ENCODE measurements at regions not wholly inside any gene's neighbourhood (a gene's known extent, or its start where the extent isn't known, plus 50 kb on each side); places are given as distances from the start of the nearest gene placed in this dataset.

DNA sequence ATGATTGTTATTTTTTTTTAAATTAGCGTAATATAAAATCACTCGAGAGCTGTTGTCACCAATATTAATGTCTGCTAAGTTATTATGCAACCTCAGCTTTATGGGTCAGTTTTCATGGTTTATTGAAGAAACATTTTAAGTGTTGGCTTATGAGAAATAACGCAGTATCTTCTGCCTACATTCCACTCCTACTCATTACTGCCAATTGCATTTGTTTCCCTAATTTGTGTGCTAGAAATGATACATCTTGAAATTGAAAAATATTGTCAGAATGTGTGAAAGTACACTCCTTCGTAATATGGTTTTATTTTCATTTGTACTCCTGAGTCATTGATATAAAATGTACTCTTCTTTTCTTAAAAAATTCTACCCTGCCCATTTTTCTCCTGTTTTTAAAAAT lies 333.3 kb upstream of the HSF2 start:
- Histone ChIP-seq H3K27me3 (no peaks in the 10 kb centered on the region), H3K36me3 (no peaks in the 10 kb centered on the region), H3K9me3 (no peaks in the 10 kb centered on the region), H3K4me3 (no peak overlapping the region), H3K4me1 (no peaks in the 10 kb centered on the region), H3K27ac (no peak overlapping the region)
- no peak for DNase-seq (ENCODE audit: low spot score)
- TF ChIP-seq, protein P1, sequence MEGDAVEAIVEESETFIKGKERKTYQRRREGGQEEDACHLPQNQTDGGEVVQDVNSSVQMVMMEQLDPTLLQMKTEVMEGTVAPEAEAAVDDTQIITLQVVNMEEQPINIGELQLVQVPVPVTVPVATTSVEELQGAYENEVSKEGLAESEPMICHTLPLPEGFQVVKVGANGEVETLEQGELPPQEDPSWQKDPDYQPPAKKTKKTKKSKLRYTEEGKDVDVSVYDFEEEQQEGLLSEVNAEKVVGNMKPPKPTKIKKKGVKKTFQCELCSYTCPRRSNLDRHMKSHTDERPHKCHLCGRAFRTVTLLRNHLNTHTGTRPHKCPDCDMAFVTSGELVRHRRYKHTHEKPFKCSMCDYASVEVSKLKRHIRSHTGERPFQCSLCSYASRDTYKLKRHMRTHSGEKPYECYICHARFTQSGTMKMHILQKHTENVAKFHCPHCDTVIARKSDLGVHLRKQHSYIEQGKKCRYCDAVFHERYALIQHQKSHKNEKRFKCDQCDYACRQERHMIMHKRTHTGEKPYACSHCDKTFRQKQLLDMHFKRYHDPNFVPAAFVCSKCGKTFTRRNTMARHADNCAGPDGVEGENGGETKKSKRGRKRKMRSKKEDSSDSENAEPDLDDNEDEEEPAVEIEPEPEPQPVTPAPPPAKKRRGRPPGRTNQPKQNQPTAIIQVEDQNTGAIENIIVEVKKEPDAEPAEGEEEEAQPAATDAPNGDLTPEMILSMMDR (IDR thresholded peaks at IDR 0.05): no peak

DNA sequence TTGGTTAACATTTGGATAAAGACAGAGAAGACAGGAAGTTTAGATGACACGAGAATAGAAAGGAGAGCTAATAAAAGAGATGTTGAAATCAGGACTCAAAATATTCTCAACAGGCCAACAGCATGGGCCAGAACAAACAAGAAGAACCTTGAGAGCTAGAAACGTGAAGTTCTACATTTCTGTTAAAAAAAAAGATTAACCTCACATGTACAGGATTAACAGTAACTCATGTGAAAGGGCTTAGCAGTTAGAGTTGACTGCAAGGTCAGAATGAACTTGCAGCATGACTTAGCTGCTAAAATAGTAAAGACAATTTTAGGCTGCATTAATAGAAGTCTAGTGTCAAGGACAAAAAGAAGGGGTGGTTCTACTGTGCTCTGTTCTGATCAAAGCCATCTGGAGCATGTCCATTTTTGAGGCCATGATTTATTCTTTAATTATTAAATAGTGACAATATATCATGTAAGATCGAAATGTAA lies 331.1 kb upstream of the HSF2 start:
- no peak overlapping the region for H3K4me3 ChIP-seq
- no peaks in the 10 kb centered on the region for H3K4me1 ChIP-seq
- H3K27me3 ChIP-seq: no peaks in the 10 kb centered on the region
- peak overlapping the region; percentile 55 to 77 for H3K27ac ChIP-seq
- H3K36me3 ChIP-seq: no peaks in the 10 kb centered on the region
- DNase-seq (ENCODE audit: low spot score): no peak
- TF ChIP-seq, protein P1 (IDR thresholded peaks at IDR 0.05): no peak
- no peaks in the 10 kb centered on the region for H3K9me3 ChIP-seq

DNA sequence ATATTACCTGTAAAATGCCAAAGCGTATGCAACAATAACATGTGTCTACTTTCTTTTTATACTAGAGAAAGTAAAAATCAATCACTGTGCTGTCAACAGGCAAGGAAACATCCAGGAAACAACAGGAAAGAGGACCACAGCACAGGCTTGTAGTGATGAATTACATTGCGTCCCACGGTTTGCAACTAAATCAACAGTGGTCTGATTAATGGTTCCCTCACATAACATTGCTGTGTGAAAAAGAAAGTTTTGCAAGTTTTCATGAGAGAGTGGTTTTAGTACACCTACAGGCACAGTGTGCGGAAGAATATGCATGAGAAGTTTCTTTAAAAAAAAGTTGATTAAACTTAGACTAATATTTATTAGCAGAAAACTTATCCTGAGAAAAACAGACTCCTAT lies 329.5 kb upstream of the HSF2 start:
- Histone ChIP-seq H3K27ac (peak overlapping the region in 1 of 2 donors; percentile 77), H3K4me1 (no peaks in the 10 kb centered on the region), H3K36me3 (no peaks in the 10 kb centered on the region), H3K4me3 (no peak overlapping the region), H3K27me3 (no peaks in the 10 kb centered on the region), H3K9me3 (no peaks in the 10 kb centered on the region)
- no peak for DNase-seq (ENCODE audit: low spot score)
- TF ChIP-seq, protein P1 (IDR thresholded peaks at IDR 0.05): no peak

DNA sequence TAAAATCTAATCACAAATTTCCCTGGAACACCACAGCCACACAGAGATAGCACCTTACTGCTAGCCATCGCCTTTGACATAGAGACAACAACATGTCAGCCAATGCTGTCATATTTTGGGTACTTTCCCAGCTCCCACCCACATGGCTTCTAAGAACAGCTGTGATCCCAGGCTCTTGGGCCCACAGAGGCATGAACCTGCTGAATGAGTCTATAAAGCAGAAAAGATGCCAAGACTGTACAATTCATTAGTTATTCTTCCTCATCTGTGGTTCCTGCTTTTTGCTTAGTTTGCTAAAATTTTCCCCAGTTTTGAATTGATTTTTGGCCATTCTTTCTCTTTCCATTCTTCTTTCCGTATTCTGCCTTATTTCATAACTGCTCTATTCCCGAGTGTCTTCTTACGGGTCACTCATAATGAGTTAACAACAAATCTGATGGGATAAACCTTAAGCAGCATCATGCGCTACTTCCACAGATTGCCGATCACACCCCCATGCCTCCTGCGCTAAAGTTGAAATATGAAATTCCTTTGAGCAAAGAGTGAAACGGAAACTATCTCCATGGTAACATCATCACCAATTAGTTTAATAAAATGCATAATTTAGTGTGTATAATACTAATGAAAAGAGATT lies 327.3 kb upstream of the HSF2 start:
- Histone ChIP-seq H3K27me3 (no peaks in the 10 kb centered on the region), H3K36me3 (no peaks in the 10 kb centered on the region), H3K27ac (no peak overlapping the region), H3K4me3 (no peak overlapping the region), H3K9me3 (no peaks in the 10 kb centered on the region), H3K4me1 (no peaks in the 10 kb centered on the region)
- DNase-seq (ENCODE audit: low spot score): no peak
- TF ChIP-seq, protein P1 (IDR thresholded peaks at IDR 0.05): no peak

DNA sequence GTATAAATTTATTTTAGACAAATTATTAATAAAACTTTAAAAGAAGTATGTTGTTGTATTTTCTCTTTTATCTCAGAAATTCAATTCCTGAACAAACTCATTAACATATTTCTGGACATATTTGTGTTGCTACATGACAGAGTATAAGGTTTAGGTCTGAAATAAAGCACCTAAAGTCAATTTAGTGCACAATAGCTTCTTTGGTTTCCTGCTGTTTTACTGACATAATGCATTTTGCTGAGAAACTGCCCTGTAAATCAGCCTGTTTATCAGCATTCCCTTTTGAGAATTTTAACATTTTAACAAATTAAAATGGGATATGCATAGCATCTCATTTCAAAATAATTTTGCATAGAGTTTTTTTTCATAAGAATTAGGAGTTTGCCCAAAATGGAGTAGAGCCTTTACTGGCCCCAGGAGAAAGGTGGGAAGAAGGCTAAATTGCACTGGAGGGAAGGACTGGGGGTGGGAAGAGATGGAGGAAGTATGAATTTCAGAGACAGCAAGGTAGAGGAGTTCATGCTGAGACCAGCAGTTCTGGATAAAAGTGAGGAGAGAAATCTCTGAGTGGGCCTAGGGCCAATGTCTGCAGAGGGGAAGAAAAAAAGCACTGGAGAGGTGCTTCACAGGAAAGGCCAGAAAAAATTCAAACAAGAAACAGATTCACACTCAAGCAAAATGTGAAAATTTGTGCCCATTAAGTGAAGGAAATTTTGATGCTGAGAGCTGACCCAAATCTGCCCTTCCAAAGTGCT lies 324.2 kb upstream of the HSF2 start:
- no peaks in the 10 kb centered on the region for H3K27me3 ChIP-seq
- H3K4me3 ChIP-seq: no peak overlapping the region
- no peaks in the 10 kb centered on the region for H3K9me3 ChIP-seq
- no peaks in the 10 kb centered on the region for H3K36me3 ChIP-seq
- TF ChIP-seq, protein P1 (IDR thresholded peaks at IDR 0.05): no peak
- no peak for DNase-seq (ENCODE audit: low spot score)
- no peaks in the 10 kb centered on the region for H3K4me1 ChIP-seq
- H3K27ac ChIP-seq: no peak overlapping the region
